ENCODE measurements at regions not wholly inside any gene's neighbourhood (a gene's known extent, or its start where the extent isn't known, plus 50 kb on each side); places are given as distances from the start of the nearest gene placed in this dataset.

- TF ChIP-seq POLR2A (IDR thresholded peaks at IDR 0.05) (no peak), CTCF (IDR thresholded peaks at IDR 0.05) (no peak)
These were observed 269.8 kb downstream of the SYK start for GRCh38 chr9:91071184-91071990.
